MV-4-11 (cell line): ENCODE measurements at regions not wholly inside any gene's neighbourhood (a gene's known extent, or its start where the extent isn't known, plus 50 kb on each side); places are given as distances from the start of the nearest gene placed in this dataset.

Source experiments
- DNase-seq: peaks from one replicate; lab custom pipeline; 2025; lab: John Stamatoyannopoulos, UW

GRCh38 chr2:12027136-12027535 is 280.7 kb downstream of the LPIN1 start:
- DNase-seq, result no peak

DNA sequence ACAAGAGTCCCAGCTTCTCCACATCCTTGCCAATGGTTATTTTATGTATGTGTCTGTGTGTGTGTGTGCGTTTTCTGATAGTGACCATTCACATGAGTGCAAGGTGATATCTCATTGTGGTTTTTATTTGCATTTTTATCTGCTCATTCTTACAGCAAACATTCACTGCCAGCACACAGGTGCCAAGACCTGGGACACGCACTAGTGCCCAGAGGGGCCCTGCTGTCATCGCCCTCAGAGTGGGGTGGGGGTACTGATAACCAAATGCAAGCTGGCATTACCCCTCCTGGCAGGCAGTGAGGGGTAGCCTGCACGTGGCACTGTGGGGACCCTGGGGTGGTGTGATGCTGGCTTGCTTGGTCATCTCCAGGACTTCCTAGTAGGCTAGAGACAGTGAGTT is 285.4 kb downstream of the LPIN1 start:
- DNase-seq, result no peak

- no peak for DNase-seq
Measured at GRCh38 chr2:12032398-12032797, 286.0 kb downstream of the LPIN1 start.

DNA sequence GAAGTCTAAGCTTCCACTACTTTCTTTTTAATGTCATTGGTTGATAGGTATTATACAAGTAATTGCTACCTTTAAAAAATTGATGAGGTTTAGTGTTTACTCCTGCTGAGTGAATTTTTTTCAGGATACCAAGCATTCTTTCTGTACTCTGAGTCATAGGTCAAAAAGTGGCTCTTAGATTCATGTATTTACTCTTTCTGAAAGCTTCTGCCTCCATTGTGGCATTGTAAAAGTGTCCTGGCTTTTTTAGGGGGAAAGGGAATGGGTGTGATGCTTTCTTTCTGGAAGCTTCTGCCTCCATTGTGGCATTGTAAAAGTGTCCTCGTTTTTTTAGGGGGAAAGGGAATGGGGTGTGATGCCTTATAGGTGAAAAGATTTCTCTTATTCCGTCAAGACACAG is 286.5 kb downstream of the LPIN1 start:
- DNase-seq, result no peak

DNA sequence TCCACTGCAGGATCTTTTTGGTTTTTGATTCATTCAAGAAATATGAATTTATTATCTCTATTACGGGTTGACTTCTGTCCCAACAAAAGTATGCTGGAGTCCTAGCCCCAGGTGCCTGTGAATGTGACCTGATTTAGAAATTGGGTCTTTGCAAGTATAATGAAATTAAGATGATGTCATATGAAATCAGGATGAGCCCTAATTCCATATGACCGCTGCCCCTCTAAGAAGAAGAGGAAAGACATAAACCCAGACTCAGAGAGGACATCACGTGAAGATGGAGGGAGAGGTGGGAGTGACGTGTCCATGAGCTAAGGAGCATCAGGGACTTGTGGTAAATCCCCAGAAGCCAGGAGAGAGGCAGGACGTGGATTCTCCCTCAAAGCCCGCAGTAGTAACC is 287.1 kb downstream of the LPIN1 start:
- DNase-seq, result no peak

GRCh38 chr2:12034382-12034781 is 287.9 kb downstream of the LPIN1 start:
- no peak for DNase-seq

- DNase-seq, result no peak
Measured at GRCh38 chr2:12035029-12035720, 288.7 kb downstream of the LPIN1 start.

DNA sequence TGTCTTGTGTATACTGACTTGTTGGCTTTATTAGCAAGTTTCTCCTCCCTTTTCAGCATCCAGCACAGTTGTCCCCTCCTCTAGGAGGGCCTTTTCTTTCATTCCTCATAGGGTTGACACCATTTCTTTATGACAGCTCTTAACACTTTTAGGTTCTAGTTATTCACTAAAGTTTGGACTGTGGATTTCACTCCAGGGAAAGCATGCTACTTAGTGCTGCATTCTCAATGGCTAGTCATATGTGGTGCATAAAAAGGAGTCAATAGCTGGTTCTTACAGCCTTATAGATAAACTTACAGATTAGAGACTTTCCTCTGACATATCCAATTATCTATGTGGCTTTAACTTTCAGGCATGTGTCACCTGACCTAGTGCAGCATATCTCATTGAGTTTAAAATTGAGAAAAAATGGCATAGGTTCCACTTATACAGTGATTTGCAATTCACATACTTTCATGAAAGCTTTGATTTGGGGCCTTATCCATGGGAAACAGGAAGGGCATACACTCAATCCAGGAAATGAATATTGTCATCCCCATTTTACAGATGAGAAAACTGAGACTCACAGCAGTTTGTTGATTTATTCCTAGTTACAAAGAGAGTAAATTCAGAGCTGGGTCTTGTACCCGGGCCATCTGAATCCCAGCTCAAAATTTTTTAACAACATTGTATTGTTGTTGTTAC is 289.7 kb downstream of the LPIN1 start:
- no peak for DNase-seq

- no peak for DNase-seq
Measured at GRCh38 chr2:12036640-12036983, 290.2 kb downstream of the LPIN1 start.

- DNase-seq, result no peak
Measured at GRCh38 chr2:12037301-12037700, 290.9 kb downstream of the LPIN1 start.

- no peak for DNase-seq
Measured at GRCh38 chr2:12041236-12041635, 294.8 kb downstream of the LPIN1 start.

GRCh38 chr2:12043131-12043530 is 296.7 kb downstream of the LPIN1 start:
- peak; percentile 56 for DNase-seq

DNA sequence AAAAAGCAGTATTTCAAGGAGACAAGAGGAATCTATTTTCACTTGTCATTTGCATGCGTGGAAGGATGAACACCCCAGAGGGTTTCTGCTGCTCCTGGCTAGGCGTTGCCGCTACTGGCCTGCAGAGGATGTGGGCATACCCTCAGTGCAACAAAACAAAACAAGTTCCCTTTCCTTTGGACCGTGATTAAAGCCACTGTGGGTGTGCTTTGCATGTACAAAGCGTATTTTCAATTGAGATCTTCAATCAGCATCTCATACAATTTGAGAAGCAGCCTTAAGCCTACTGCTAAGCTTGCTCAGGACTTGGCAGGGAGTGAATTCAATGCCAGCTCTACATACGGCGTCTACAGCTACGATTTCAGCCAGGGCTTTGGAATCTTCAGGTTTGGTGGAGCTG is 298.4 kb downstream of the LPIN1 start:
- peak; percentile 67 for DNase-seq

- DNase-seq, result no peak
Measured at GRCh38 chr2:12045864-12046291, 299.4 kb downstream of the LPIN1 start.

GRCh38 chr2:12046641-12047040 is 300.2 kb downstream of the LPIN1 start:
- no peak for DNase-seq

GRCh38 chr2:12047761-12048160 is 301.3 kb downstream of the LPIN1 start:
- DNase-seq, result no peak

- DNase-seq, result no peak
Measured at GRCh38 chr2:12048550-12048949, 302.1 kb downstream of the LPIN1 start.

DNA sequence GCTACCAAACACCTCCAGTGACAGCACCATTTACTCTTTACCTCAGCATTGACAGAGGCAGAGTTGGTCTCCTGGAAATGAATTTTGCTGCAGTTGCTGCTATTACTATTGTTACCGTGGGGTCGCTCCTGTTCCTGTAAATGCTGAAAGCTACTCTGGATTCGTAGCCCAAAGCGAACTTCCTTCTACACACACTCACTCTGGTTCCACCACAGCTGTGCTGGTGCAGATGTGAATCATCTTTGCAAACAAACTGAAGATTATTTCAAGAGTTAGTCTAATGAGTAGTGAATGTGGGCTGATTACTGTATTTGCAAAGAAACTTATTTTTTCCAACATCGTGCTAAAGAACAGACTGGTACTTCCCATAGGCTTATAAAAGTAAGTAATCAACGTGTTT is 304.0 kb downstream of the LPIN1 start:
- DNase-seq, result peak; percentile 89

DNA sequence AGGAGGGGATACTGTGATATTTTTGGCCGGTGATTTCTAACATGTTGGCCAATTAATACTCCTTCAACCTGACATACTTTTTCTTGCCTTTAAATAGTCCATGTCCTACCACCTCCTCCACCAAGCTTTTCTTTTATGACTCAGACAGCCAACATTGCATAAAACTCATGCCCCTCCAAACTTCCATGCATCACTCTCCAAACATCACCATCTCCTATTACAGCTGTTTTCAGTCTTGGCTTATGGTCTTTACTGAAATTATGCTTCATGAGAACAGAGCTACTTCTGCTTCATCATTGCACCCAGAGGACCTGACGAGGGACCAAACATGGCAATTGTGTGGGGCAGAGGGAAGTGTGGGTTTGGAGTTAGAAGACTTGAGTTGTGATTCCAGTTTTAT is 305.4 kb downstream of the LPIN1 start:
- DNase-seq, result no peak

DNA sequence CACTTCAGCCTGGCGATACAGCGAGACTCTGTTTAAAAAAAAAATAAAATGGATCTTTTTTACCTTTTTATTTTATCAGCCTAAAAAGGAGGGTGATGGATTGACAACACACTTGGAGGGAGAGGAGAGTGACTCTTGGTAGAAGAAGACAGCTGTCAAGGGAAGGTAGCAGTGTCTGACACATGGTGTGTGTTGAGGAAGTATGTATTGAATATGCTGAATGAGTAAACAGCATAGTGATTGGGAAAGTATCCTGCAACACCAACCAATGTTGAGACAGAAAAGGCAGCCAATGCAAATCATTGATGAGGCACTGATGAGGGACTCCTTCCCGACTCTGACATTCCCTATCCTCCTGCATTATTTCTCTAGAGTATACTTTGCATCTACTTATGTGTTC is 306.4 kb downstream of the LPIN1 start:
- peak; percentile 24 for DNase-seq

GRCh38 chr2:12054956-12055618 is 308.7 kb downstream of the LPIN1 start:
- DNase-seq, result no peak

DNA sequence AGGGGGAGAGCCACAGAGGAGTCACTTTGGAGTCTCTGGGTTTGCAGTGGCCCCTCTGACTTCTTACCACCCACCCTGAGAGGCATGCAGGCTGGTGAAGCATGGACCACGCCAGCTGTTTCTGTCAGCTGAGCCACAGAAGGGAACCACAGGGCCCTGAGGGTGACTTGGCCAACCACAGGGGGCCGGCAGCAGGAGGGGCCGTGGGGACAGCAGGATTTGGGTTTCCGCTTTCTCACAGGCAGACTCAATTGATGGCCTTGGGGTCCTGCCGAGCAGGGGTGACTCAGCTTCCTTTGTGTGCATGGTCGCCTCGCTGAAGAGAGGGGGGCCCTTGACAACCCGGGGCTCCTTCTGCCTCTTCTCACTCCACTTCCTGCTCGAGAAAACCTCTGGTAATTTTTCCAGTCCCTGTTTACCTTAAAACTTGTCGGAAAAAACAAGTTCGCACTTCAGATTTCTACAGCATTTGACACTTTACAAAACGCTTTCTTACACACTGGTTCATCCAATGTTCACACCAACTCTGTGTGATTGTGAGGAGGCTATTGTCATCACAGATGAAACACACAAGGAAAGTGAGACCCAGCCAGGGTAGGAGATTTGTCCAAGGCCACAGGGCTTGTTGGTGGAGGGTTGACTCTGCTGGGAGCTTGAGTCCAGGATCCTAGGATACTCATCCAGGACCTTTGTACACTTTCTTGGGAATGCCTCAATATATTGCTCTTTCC is 311.2 kb downstream of the LPIN1 start:
- DNase-seq, result peak; percentile 98
